GM18520 (cell line): ENCODE measurements at regions not wholly inside any gene's neighbourhood (a gene's known extent, or its start where the extent isn't known, plus 50 kb on each side); places are given as distances from the start of the nearest gene placed in this dataset.

ENCODE experiments used
- ATAC-seq: cut with Tn5 transposase; IDR thresholded peaks from one replicate; pipeline ENCODE4 v1.9.1; 2021; ENCODE audit not compliant: unreplicated experiment

DNA sequence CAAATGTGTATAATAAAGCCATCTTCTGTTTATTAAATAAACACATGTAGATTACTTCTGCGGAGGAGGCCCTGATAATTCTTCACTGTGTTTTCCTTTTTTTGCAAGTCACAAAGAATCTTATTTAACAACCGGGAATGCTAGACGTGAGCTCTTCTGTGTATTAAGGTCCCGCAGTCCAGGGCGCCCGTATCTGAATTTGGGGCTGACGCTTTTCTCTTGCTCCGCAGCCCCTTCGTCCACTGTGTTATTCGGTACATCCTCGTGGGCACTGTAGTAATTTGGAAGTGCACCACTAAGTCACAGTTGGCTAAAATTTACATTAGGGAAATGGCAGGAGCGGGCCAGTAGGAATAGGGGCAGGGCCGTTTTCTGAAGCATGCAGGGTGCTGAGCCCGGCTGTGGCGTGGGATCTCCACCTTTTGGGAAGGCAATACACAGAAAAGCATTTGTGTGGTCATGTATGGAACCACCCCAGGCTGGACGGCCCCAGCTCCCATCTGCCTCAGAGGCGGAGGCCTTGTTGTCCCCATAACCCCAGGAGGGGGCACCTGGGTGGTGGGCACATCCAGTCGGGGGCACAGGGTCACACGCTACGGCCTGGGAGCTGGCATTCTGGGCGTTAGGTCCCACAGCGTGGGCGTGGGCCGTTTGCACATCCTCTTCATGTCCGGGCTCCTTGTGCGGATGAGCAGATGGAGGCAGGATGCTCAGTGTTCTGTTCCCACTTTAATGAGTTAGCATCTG is 258.7 kb upstream of the IRX4 start:
- ATAC-seq, result no peak

DNA sequence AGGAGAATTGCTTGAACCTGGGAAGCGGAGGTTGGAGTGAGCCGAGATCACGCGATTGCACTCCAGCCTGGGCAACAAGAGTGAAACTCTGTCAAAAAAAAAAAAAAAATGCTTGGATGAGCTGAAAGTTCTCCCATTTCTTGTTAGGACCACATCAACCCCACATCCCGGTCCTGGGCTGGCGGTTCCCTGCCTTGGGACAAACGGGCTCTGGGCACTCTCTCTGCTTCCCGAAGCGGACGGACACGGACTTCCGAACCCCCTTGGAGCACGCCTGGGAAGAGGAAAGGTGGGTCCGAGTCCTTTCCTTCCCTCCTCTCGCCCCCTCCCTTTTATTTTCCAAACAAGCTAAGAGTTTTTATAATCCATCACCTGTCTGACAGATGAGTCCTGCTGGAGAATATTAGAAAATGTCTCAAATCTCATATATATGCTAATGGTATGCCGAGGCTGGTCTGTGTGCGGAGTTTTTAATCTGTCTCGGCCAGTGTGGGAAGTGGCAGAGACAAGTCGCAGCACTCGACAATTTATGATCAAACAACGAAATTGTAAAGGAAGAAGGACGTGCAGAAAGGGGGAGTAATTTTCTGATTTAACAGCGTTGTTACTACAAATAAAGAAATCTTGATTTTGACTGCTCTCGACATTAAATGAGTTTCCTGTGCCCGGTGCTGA is 257.9 kb upstream of the IRX4 start:
- ATAC-seq, result no peak

DNA sequence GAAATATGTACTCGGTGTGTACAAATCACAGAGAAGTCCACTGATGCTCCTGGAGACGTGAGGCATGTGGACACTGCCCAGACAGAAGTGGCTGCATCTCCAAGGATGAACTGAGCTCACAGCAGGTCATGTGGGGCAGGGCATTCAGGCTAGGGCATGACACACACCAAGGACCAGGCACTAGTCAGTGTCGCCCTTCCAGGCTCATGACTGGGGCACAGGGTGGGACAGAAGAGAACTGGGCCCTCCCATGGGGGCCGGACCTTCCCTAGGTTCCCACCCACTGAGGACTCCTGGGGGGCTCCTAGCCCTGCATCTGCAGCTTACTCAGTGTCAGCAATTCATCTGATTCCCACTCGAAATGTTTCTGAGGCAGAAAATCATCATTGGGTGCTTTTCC is 256.8 kb upstream of the IRX4 start:
- no peak for ATAC-seq

DNA sequence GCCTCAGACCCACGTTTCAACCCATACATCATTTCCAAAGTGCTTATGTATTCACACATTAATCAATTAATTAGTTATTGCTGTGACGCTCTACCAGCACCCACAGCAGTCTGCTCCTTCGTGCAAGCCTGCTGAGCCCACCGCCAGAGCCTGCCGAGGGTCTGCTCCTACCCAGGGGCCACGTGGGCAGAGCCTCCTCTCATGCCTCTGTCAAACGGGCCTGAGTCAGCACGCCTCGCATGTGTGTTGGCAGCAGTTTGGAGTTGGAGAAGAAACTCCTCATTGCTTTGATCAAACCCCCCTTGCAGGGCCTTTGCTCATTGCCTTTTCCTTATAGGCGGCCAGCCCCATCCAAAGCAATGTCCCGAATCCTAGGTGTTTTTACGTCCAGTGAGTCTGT is 256.2 kb upstream of the IRX4 start:
- no peak for ATAC-seq

DNA sequence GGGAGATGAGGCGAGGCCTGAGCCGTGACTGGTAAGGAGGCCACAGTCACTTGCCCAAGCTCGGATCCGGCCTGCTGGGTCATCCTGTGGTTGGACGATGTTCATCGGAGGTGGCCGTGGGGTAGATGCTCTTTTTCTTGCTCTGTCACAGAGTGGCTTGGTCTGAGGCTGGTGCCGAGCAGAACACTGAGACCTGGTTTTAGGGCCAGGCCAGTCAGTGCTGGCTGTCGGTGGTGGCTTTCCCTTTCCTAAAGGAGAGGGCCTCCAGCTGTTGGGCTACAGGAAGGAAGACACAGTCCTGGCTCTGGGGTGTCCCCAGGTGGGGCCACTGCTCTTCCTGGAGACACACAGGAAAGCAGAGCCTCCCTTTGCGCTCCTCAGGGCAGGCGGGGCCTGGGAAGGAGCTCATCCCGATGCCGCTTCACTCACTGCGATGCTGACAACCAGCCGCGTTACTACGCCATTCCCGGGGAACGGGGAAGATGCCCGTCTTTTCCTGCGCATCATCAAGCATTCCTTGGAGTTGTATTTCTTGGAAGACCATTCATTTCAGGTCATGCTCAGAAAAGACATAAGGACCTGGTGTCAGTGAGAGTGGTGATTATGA is 254.8 kb upstream of the IRX4 start:
- ATAC-seq, result no peak

DNA sequence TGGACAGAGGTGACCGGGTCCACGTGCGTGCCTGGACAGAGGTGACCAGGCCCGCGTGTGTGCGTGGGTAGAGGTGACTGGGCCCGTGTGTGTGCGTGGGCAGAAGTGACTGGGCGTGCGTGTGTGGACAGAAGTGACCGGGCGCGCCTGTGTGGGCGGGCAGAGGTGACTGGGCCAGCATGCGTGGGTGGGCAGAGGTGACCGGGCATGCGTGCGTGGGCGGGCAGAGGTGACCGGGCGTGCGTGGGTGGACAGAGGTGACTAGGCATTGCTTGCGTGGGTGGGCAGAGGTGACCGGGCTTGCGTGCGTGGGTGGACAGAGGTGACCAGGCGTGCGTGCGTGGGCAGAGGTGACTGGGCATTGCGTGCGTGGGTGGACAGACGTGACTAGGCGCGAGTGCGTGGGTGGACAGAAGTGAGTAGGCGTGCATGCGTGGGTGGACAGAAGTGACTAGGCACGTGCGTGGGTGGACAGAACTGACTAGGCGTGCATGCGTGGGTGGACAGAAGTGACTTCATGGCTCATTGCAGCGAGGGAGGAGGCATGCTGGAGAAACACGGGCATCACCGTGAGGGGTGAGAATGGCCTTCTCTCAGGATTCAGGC is 254.1 kb upstream of the IRX4 start:
- ATAC-seq, result no peak

DNA sequence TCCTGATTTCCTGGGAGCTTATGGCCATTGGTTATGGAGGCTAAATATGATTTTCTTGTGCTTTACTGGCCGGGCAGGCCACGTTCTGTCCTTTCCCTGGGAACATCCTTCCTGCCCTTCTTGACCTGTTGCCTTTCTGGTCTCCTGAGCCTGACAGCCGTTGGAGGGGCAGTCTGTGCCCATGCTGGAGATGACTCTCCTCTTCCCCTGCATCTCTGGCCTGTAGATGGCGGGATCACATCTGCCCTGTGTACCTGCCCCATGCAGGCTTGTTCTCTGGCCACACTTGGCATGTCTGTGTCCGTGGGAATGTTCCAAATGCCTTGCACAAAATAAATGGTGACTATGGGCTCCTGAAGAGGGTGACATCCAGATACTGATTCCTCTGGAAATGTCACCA is 253.1 kb upstream of the IRX4 start:
- ATAC-seq, result no peak

DNA sequence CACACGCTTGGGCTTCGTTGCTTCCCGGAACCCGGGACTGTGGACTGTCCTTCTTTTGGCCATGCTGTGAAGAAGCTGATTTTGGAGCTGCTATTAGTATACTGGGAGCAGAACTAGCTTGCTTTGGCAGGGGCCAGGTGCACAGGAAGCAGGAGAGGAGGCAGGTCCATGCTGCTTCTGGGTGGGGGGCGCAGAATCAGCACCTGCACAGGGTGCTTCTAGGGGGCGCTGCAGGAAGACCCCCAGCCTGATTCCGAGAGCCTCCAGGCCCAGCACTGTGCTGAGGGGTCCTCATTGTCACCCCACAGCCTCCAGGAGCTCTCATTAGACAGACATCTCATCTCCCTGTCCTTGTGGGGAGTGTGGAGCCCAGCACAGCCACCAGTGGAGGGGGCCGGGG is 252.6 kb upstream of the IRX4 start:
- ATAC-seq, result no peak

DNA sequence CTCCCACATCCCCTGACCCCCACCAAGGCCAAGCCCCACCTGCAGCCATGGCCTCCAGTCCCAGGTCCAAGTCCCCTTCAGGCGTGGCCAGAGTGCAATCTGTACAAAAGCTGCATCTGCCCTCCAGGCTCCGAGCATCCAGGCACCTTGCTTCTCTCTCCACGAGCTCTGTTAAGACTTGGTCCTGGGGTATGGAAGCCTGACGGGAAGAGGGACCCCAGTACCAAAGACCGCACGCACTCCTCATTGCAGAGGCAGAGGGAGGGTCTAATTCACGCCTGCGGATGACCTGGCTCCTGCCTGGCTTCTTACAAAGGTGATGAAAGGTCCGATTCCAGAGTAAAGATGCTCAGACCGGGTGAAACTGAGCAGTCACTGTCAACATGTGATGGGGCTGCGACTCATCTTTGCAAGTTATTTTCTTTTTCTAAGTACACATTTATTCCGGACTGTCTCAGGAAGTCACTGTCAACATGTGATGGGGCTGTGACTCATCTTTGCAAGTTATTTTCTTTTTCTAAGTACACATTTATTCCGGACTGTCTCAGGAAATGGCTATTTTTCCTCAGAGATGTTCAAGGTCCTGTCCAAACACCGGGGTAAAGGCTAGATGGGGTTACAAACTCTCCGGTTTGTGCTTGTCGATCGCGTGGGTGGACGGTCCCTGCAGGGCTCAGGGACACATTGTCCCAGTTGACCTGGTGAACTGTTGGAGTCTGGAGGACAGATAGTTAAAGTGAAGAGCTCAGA is 252.0 kb upstream of the IRX4 start:
- ATAC-seq, result no peak

DNA sequence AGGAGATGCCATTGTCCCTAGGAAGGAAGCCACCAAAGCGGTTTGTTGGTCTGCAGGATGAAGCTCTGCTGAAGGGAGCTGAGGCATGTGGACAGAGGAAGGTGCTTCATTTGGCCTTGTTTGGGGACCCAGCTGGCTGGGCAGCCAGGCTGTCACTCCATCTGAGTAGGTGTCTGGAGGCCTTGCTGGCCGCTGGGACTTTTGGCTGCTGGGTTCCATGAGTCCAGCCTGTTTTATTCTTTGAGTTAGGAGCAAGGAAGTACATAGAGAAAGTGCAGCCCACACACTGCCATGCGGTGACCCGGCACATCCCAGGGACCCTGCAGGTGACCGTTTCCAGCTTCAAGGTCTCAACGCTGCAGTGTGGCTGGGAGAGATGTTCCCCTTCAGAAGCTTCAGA is 251.2 kb upstream of the IRX4 start:
- ATAC-seq, result no peak

DNA sequence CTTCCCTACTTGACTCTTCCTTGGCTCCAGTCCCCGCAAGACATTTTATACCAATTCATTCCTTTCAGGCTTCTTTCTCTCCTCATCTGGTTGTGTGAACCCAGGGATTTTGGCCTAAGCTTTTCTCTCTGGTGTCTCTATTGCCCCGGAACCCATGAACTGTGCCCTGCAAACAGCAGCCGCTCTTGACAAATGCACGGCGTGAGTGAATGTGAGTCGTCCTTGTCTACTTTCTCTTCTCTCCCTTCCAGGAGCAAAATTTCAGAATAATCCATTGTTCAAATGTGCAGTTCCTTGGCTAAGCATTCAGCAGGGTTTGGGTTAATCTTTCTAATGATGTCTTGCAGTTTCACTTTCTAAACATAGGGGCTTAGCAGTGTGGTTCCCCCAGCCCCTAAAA is 250.4 kb upstream of the IRX4 start:
- no peak for ATAC-seq

DNA sequence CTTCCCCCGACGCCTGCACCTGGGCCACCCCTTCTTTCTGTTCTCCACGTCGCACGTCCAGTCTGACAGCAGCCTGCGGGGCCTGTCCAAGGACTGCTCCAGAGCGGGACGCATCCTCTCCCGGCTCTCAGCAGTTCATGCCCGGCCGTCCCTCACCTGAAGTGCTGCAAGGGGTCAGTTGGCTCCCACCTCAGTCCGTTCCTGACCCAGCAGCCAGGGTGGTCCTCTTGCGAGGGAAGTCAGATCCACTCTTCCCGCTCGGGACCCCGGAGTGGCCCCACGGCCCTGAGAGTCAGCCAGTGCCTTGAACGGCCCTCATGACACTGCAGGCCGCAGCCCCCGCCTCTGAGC is 249.7 kb upstream of the IRX4 start:
- ATAC-seq, result no peak

DNA sequence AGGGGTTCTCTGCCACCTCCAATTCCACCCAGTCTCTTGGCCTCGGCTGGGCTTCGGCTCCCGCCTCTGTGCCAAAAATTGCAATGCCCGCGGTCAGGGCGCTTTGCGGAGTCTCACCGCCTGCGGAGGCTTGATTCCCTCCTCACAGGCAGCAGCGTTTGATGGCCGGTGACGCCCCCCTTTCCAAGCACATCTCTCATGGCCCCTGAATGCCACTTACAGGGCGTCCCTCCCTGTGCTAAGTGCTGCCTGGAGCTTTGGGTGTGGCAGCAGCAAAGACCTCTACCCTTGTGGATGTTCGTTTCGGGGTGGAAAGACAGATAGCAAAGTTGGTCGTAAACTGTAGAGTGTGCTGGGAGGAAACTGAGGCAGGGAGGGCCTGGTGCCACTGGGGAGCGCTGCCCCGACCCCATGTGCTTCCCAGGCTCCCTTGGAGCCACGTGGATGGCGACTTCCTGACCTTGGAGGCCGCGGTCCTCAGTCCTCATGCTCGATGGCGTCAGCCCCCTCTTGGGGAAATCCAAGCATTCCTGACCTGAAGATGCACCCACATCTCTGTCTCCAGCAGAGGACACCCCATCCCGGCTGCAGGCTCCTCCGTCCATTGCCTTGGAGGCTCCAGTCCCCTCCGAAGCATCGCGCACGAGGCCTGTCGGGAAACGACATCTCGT is 249.2 kb upstream of the IRX4 start:
- ATAC-seq, result no peak

DNA sequence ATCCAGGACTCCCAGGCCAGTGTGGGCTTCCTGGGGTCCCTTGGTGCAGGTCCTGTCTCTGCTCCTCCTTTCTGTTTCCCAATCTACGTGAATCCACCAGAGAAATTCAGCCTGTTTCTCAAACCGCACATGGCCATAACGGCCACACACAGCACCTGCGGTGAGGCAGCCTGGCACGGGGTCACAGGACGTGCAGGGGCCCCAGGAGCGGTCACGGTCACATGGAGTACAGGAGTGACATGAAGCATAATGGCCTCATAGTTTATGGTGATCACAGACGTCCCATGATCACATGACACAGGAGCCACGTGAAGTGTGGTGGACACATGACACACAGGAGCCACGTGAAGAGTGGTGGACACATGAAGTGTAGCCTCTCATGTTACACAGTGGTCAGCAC is 248.5 kb upstream of the IRX4 start:
- no peak for ATAC-seq

DNA sequence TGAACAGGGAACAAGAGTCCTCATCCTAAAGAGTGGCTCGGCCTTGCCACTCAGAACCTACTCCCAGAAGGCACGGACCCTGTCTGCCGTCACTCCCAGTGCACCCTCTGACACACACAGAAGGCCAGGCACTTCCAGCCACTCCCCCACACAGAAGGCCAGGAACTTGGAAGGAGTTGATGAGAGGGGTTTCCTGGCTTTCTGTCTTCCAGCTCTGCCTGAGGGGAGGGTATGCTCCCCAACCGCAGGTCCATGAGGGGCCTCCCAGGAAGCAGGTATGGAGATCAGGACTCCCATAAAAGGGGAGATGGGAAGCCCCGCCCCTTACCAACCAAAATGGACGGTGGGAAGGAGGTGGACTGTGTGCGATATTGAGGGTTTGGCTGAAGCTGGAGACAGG is 247.6 kb upstream of the IRX4 start:
- no peak for ATAC-seq

DNA sequence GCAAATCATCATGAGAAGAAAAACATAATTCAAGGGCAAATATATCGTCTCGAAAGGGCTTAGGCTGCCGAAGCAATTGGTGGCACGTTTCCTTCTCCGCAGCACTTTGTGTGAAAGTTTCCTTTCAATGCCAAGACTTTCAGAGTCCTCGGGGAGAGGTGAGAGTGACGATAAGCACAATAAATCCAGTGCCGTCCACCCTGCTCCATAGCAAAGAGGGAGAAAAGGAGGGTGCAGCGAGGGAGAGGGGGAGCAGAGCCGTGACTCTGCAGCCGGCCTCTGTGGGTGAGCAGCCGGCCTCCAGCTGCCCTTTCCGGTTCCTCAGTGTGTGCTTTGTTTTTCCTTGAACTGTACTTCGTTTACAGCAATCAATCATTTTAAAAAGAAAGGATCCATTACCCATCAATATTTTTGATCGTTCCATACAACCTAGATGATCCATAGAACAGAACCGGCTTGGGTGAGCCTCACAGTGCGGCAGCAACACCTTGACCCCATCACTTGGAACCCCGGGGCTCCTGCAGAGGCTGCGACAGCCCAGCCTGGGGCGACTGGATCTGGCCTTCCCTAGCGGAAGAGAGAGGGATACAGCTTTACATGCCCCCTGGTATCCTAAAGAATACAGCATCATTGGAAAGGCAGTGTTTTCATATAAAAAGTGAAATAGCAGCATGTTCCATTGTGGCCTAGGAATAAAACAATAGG is 247.0 kb upstream of the IRX4 start:
- no peak for ATAC-seq

DNA sequence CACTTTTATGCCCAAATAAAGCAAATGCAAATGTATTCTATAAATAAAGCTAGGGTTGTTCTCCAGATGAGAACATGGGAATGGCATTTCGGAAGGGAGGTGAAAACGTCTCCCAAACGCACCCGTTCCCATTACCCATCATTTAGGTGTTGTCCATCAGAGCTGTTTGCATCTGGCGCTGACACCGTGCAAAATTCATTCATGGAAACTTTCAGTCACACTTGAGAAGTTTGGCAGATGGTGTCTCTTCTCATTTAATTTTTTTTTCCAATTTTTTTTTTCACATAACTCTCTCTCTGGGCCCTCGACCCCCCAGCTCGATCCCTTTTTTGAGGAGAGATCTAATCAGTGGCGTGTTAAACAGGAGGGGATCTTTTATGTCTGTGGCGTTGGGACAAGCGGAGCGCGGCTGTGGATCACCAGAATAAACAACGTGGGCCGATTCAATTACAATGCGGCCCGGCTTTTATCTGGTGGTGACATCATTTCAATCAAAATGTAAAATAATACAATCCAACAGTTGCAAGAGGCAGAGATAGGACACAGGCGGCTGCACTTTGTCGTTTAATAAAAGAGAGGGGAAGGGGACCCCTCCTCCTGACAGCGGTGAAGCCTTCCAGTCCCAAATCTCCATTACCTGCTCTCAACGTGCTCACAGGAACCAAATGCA is 246.1 kb upstream of the IRX4 start:
- ATAC-seq, result no peak

DNA sequence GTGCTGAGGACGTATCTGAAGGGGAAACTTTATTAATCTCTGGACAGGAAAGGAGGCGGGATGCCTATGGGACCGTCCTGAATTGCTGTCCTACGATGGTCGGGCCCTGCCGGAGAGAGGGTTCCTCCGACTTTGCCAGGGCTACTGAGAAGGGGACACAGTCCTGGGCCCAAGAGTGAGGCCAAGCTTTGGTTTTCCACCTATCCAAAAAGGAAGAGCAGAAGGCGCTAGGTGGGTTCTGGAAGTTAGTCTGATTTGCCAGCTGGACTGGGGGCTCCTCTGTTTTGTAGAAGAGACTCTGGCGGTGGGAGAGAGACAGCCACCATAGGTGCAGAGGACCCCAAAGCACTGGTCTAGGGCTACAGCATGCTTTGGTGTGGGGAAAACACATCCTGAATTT is 243.8 kb upstream of the IRX4 start:
- no peak for ATAC-seq

DNA sequence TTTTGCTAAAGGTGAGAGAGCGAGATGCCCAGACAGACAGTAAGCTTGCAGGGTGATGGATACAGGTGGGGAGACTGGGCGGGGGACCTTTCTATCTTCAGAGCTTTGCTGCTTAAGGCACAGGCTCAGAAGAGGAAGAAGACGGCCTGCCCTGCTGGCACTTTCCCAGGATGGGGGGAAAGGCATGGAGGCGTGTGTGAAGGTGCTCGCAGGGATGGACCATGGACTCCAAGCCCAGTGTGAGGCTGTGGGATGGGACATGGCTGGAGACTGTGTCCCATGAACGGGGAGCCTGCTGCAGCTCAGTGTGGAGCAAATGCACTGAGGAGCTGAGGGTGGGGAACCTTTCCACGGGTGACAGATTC is 243.2 kb upstream of the IRX4 start:
- ATAC-seq, result no peak
